B cell (primary cell): ENCODE measurements at regions not wholly inside any gene's neighbourhood (a gene's known extent, or its start where the extent isn't known, plus 50 kb on each side); places are given as distances from the start of the nearest gene placed in this dataset.

Experiments
- CTCF ChIP-seq: fragments of 200-600 bp; IDR thresholded peaks from one replicate; pipeline ENCODE4 v1.8.0; 2022; ENCODE audit warnings: antibody characterized with exemption, mild to moderate bottlenecking
- EZH2 ChIP-seq: IDR thresholded peaks from 2 replicates; pipeline ENCODE4 v1.6.1; 2012; ENCODE audit warnings: borderline replicate concordance, low read depth, mild to moderate bottlenecking, moderate library complexity, low read length; ENCODE audit not compliant: insufficient read depth, poor library complexity, severe bottlenecking

- TF ChIP-seq CTCF = no peak
- no peak for TF ChIP-seq EZH2
These were observed 59.9 kb upstream of the ECHDC3 start for GRCh38 chr10:11682267-11682683.
